AG09319 (cell line): ENCODE measurements at regions not wholly inside any gene's neighbourhood (a gene's known extent, or its start where the extent isn't known, plus 50 kb on each side); places are given as distances from the start of the nearest gene placed in this dataset.

ENCODE experiments used
- DNase-seq: peaks from one replicate; pipeline ENCODE4 v3.0.0-alpha.2; 2010; ENCODE audit warnings: low read depth; ENCODE audit errors: extremely low read depth
- CTCF ChIP-seq: IDR thresholded peaks from 2 replicates; pipeline ENCODE4 v1.5.1; 2011; ENCODE audit warnings: low read depth, mild to moderate bottlenecking, inconsistent platforms, low read length, moderate library complexity

DNA sequence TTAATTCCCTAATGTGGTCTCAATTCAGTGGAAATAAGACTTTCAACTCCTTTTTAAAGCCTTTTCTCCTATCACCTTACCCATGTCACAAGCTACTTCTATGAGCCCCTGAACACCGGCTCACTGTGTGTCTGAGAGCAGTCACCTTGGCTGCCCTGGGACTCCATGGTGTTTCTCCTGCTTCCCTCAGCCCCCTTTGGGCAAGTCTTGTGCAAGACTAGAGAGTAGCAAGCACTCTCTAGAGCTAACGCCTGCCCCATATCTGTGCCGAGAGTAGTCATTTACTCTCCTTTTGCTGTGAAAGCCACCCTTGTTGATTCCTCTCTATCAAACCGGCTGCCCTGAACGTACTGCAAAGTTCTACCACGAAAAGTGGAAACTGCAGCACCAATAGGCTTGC lies 77.9 kb upstream of the DAB2 start:
- DNase-seq = no peak
- no peak for TF ChIP-seq CTCF

GRCh38 chr5:39501397-39501796 lies 76.6 kb upstream of the DAB2 start:
- no peak; the same call in 1 of the 2 replicates for TF ChIP-seq CTCF
- DNase-seq = no peak

GRCh38 chr5:39500551-39501175 lies 75.9 kb upstream of the DAB2 start:
- TF ChIP-seq CTCF = no peak
- DNase-seq = no peak

GRCh38 chr5:39498278-39498952 lies 73.6 kb upstream of the DAB2 start:
- no peak for TF ChIP-seq CTCF
- no peak for DNase-seq

DNA sequence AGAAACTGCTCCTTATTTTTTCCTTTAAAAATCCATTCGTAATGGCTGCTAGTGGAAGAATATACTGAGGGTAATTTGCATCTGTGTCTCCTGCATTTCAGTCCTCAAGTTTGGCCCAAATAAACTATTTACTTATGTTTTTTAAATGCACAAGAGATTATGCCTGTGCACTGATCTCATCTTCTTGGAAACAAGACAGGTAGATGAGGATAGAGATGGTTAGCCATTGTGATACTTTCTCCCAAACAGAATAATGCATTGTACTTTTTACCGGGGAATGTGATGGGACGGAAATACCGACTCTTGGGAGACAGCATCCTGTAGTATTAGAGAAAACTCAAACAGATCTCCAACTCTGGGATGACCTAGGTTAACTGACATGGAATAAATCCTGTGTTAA lies 72.5 kb upstream of the DAB2 start:
- DNase-seq = no peak
- no peak for TF ChIP-seq CTCF

DNA sequence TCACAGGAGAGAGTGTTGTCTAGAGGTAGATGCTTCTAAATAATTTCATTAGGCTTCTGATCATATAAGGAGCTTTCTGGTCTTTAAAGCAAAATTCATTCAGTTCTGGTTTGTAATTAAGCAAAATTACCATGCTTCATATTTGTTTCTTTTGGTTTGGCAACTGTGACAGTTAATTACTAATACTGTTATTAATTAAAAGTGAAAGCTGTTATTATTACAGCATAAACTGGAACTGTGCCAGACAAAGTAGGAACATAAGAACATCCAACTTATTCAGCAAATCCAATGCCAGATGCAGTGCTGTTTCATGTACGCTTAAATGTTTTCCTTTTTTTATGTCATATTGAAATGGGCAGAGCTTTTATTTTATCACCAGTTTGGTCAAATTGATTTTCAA lies 70.4 kb upstream of the DAB2 start:
- no peak for DNase-seq
- no peak for TF ChIP-seq CTCF

DNA sequence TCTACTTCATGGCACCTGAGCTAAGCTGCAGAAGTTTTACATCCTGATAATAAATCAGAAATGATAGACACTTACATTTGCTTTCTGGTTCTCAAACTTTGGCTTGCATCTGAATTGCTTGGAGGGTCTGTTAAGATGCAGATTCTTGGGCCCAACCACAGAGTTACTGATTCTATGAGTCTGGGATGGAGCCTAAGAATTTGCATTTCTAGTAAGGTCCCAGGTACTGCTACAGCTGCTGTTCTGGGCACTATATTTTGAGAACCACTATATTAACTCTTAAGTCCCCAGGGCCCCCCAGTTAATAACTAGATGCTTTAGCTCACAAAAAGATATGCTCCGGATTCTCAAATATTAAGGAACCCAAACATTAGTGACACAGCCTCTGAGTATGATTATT lies 69.8 kb upstream of the DAB2 start:
- DNase-seq = no peak
- no peak for TF ChIP-seq CTCF
